ENCODE measurements at regions not wholly inside any gene's neighbourhood (a gene's known extent, or its start where the extent isn't known, plus 50 kb on each side); places are given as distances from the start of the nearest gene placed in this dataset.

DNA sequence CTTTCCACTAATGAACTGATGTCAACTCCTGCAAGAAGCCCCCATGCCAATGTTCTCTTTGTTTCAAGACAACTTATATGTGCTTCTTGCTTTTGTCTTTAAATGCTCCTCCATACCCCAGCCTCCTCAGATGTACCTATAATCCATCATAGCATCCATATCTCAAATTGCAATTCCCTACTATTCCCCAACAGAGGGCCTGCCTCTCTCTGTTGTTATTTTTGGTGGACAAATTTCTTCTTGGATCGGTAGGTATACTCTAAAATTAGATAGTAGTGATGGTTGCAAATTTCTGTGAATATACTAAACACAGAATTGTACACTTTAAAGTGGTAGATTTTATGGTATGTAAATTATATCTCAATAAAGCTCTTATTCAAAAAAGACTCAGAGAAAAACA lies 820.1 kb downstream of the METTL4 start:
- TF ChIP-seq EZH2 (IDR thresholded peaks at IDR 0.05) (no peak), POLR2AphosphoS5 (IDR thresholded peaks at IDR 0.05; ENCODE audit: borderline replicate concordance, low read depth, low read length) (no peak)
